GM18505 (cell line): ENCODE measurements at regions not wholly inside any gene's neighbourhood (a gene's known extent, or its start where the extent isn't known, plus 50 kb on each side); places are given as distances from the start of the nearest gene placed in this dataset.

Experiments
- ATAC-seq: cut with Tn5 transposase; IDR thresholded peaks from one replicate; pipeline ENCODE4 v1.9.1; 2021; ENCODE audit not compliant: unreplicated experiment
- POLR2A ChIP-seq: IDR thresholded peaks from 4 replicates; pipeline ENCODE4 v1.6.1; 2011; ENCODE audit warnings: borderline replicate concordance; ENCODE audit not compliant: insufficient read depth, insufficient read length; ENCODE audit errors: extremely low read depth

GRCh38 chr2:193907561-193907960 is 1712.8 kb upstream of the TMEFF2 start:
- TF ChIP-seq POLR2A, result no peak
- no peak for ATAC-seq

DNA sequence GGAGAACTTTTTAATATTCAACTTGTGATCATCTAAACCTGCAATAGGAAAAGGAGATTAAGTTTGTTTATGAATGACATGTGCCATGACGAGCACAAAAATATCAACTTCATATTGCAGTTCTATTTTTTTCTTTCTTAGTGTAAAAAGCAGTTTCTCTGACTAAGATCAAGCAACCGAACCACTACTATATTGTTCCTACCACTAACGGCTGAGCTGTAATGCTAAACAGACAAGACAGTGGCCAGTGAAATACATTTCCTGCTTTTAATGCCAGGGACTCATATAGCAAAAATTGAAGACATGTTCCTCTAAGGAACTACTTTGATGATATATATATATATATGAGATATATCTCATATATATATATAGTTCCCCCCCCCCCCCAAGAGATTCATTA is 1705.6 kb upstream of the TMEFF2 start:
- no peak for ATAC-seq
- no peak for TF ChIP-seq POLR2A

GRCh38 chr2:193895226-193895625 is 1700.5 kb upstream of the TMEFF2 start:
- ATAC-seq, result no peak
- TF ChIP-seq POLR2A, result no peak

DNA sequence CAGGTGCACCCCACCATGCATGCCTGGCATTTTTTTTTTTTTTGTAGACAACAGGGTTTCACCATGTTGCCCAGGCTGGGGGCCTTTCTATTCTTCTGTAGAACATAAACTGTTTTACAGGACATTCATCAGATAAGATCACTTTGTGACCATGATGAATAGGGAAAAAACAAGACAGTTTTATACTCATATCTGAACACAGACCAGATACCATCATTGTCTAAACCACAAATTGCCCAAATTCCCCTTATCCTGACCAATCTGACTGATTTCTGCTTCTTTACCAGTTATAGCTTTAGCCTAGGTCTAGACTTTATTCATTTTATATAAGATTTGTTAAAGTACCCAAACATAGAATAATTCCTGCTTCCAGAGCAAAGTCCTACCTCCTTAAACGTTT is 1699.3 kb upstream of the TMEFF2 start:
- ATAC-seq, result peak; percentile 41
- no peak for TF ChIP-seq POLR2A

DNA sequence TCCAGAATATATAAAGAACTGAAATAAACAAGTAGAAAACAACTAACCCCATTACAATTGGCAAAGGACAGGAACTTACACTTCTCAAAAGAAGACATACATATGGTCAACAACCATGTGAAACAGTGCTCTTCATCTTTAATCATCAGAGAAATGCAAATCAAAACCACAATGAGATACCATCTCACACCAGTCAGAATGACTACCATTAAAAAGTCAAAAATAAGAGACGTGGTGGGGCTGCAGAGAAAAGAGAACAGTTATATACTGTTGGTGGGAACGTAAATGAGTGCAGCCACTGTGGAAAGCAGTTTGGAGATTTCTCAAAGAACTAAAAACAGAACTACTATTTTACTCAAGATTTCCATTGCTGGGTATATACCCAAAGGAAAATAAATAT is 1696.3 kb upstream of the TMEFF2 start:
- ATAC-seq, result peak; percentile 66

DNA sequence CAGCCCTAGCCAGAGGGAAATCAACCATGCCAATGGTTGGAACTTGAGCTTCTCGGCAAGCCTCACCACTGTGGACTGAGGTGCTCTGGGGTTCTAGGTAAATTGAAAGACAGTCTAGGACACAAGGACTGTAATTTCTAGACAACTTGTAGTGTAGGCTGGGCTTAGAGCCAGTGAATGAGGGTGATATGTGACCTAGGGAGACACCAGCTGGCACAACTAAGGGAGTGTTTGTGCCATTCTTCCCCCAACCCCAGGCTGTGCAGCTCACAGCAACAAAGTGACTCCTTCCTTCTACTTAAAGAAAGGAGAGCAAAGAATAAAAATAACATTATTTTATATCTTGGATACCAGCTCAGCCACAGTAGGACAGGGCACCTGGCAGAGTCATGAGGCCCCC is 1690.7 kb upstream of the TMEFF2 start:
- no peak for TF ChIP-seq POLR2A
- no peak for ATAC-seq

More for the DNA sequence above, 1696.3 kb upstream of the TMEFF2 start:
- no peak for TF ChIP-seq POLR2A

DNA sequence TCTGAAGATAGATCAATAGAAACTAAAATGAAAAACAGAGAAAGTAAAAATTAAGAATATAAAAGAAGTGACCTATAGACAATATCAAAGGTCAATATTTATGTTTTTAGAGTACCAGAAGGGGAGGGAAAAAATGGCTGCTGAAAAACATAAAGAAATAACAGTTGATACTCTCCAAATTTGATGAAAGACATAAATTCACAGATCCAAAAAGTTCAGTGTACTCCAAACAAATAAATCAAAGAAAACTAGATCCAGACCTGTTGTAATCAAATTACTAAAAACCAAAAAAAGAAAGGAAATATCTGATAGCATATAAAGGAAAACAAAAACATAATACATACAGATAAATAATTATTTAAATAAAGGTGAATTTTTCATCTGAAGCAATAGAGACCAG is 1689.1 kb upstream of the TMEFF2 start:
- no peak for ATAC-seq
- TF ChIP-seq POLR2A, result no peak

GRCh38 chr2:193876980-193877379 is 1682.2 kb upstream of the TMEFF2 start:
- ATAC-seq, result no peak
- TF ChIP-seq POLR2A, result no peak

DNA sequence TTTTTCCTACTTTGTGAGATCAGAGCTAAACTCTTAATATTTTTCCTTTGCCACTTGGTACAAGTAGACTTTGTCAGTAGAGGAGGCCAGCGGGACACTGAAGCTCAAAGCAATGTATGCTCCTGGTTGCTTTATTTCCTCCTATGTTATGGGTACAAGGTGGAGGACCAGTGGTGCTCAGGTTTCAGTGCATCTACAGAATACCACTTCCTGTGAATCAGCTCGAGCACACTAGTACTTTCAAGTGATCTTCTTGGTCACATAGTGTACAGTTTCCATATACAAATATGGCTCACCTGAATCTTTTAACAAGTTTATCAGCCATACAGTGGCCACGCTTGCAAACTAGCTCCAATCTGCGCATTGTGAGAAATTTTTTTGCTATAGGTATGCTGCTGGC is 1674.8 kb upstream of the TMEFF2 start:
- TF ChIP-seq POLR2A, result no peak
- ATAC-seq, result no peak

GRCh38 chr2:193868833-193869232 is 1674.1 kb upstream of the TMEFF2 start:
- ATAC-seq, result no peak
- TF ChIP-seq POLR2A, result no peak

DNA sequence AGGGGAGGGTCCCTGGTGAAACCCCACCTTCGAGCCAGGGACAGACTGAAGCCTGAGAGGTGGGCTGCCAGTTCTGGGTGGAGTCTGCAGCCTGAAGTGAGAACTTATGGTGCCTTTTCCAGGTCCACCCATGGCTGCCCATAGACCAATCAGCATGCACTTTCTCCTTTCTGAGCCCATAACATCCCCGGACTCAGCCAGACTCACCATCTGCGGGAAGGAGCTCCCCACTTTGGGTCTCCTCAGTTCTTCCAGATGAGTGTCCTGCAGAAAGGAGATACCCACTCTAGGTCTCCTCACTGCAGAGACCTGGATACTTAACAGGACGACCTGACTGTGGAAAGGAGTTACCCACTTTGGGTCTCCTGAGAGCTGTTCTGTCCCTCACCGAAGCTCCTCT is 1673.4 kb upstream of the TMEFF2 start:
- no peak for ATAC-seq
- no peak for TF ChIP-seq POLR2A

- ATAC-seq, result no peak
- TF ChIP-seq POLR2A, result no peak
These were observed 1672.7 kb upstream of the TMEFF2 start for GRCh38 chr2:193867454-193867853.

DNA sequence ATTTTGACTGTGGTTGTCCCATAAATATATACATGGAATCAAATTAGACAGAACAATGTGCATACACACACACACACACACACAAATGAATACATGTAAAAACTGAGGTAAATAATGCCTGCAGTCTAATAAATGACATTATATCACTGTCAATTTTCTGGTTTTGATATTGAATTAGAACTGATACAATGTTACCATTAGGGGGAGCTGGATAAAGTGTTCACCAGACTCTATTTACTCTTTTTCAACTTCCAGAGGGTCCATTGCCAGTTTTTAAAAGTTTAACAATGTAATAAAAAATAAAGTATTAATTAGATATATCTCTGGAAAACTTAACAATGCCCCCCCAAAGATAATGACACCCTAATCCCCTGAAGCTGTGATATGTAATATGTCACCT is 1666.8 kb upstream of the TMEFF2 start:
- no peak for TF ChIP-seq POLR2A
- no peak for ATAC-seq

- no peak for TF ChIP-seq POLR2A
- no peak for ATAC-seq
These were observed 1653.3 kb upstream of the TMEFF2 start for GRCh38 chr2:193847991-193848390.

DNA sequence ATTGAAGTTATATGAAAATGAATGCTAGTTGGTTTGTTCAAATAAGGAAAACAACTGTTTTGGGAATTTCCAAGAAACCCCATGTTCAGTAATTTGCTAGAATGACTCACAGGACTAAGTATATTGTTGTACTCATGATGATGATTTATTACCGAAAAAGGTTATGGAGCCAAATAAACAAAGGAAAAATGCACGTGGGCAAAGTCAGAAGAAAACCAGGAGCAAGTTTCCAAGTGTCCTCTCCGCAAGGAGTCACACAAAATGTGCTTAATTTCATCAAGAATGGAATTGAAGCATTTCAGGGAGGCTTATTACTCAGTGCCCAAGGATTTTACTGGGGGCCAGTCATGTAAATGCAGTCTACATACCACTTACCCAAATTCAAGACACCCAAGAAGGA is 1652.4 kb upstream of the TMEFF2 start:
- no peak for TF ChIP-seq POLR2A
- ATAC-seq, result no peak
